NCI-H748 treated with DMSO at 0.1 percent for 48 hours (cell line): ENCODE measurements at regions not wholly inside any gene's neighbourhood (a gene's known extent, or its start where the extent isn't known, plus 50 kb on each side); places are given as distances from the start of the nearest gene placed in this dataset.
"Not testable (repeated sequence)": the region's sequence is repeated elsewhere in the genome, so short reads cannot be mapped to it uniquely, and the experiment has no call there.

Experiments
- DNase-seq: peaks from one replicate; lab custom pipeline; 2025; lab: John Stamatoyannopoulos, UW

DNA sequence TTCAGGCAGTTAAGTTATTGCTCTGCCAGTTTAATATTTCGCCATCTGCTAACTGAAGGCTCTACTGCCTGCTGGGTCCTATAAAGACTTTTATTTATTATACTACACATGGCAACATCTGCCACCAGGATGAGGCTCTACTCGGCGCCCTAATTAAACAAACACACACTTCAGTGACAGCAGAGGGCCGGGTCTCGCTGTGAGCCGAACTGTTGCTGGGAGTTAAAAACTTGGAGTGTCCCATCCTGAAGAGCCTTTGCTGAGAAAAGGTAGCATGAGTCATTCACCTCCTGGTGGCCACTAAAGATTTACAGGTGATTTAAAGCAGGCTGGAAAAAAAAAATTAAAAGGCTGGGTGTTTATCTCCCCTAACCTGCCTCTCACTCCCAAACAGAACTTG lies 183.7 kb downstream of the NPIPA8 start:
- DNase-seq: not testable (repeated sequence)

DNA sequence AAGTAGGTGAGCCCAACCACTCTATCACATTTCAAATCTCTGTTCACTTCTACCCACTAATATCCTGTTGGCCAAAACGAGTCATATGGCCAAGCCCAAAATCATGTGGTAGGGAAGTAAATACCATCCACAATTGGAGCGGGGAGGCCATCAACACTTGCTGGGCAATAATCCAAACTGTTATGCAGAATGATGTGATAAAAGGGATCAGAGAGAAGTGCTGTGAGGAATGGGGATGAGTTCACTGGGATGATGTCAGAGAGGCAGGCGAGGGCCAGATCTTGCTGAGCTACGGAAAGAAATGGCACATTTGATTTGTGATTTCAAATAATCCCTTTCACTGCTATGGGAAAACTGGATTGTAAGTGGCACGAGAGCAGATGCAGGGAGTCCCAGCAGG lies 188.4 kb downstream of the NPIPA8 start:
- DNase-seq: not testable (repeated sequence)

DNA sequence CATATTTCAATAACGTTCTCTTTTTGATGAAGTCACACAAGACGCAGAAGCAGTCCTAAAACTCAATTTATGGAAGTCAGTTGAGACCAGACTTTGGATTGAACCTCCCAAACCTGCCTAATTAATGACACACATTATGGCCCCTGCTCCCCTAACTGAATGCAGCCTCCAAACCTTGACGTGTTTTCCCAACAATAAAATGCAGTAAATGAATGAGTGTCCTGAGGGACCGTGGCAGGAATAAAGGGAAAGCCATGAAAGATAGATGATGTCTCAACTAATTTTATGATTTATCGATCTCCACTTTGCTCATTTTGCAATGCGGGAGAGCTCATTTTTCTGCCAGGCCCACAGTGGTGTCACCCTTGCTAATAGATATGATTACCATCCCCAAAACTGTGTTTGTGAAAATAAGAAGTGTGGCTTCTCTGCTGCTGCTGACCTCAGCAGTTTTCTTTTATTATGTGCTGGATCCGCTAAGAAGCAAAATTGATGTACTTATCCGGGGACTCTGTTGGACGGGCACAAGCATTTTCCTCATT lies 189.9 kb downstream of the NPIPA8 start:
- not testable (repeated sequence) for DNase-seq

DNA sequence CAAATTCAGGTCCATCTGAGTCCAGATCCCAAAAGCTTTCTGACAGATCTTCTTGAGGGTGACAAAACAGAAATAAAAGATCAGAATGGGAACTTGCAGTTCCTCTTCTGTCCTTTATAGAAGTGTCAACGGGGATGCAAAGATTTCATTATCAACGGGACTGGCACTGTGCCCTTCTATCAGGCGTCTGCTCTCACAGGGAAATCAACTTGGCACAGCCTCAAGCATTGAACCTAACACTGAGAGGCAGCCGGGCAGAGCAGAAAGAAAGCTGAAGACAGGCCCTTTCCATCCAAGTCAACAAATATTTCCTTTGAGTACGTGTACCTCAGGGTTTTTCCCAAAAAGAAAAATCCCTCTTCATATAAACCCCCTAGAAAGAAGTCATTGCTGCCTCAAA lies 194.5 kb downstream of the NPIPA8 start:
- DNase-seq: not testable (repeated sequence)

DNA sequence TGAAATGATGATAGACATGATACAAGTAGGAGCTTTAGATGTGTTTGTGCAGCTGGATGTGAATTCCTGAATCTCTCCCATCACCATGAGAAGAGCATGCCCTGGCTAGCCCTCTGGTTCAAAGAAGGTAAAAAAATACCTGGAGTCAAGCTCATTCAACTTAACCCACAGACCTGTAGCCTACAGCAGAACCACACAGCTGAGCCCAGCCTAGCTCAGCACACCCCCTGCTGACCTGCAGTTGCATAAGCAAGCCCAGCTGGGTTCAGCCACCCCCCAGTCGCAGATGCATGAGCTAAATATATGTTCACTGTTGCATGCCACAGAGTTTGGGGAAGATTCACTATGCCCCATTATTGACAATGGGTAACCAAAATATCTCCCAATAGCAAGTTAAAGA lies 200.2 kb downstream of the NPIPA8 start:
- DNase-seq: not testable (repeated sequence)

DNA sequence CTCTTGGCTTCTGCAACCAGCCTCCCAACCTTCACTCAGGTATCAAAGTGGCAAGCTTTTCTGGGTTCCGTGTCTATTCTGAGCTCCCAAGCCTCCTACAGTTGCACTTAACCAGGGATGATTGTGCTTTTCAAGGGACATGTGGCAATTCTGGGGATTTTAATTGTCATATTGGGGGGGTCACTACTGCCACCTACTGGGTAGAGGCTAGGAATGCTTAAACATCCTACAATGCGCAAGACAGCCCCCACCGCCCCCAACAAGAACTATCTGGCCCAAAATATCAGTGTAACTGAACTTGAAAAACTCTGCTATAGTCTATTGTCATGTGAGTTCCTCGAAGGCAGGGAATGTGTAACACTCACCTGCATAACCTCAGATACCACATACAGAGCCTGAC lies 201.5 kb downstream of the NPIPA8 start:
- not testable (repeated sequence) for DNase-seq

DNA sequence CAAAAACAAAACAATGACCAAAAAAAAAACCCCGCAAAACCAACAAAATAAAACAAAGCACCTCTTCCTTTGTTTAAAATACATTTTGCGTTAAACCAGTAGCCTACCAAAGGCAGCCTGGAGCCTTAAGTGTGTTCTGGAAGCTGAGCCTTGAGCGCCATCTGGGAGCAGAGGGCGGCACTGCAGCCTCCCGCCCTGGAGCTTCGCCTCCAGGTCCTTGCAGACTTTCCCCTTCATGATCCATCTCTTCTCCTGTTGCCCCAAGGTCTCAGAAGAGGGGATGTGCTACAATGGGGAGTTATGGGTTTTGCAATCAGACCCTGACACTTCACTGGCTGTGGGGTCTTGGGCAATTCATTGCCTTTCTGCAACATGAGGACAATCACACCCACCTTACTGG lies 204.9 kb downstream of the NPIPA8 start:
- not testable (repeated sequence) for DNase-seq

DNA sequence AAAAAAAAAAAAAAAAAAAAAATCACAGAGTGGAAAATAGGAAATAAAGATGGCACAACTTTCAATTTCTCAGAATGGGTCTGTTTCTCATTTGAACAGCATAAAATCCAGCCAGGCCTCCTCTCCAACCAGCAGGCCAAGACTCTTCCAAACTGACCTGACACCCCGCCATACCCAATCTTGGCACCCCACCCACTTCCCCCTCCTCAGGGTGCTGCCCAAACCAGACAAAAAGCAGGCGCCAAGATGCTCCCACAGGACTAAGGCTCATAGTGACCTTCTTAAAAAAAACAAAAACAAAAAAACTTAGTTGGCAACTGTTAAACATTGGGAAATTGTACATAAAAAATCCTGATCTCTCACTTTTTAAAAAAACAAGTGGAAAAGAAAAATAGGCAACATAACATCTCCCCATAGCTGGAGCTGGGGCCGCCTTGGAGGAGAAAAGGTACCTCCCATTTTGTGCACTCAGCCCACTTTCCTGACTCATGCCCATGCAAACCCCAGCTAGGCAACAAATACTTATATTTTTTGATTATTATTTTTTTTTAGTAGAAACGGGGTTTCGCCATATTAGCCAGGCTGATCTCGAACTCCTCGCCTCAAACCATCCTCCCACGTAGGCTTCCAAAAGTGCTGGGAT lies 205.9 kb downstream of the NPIPA8 start:
- not testable (repeated sequence) for DNase-seq

DNA sequence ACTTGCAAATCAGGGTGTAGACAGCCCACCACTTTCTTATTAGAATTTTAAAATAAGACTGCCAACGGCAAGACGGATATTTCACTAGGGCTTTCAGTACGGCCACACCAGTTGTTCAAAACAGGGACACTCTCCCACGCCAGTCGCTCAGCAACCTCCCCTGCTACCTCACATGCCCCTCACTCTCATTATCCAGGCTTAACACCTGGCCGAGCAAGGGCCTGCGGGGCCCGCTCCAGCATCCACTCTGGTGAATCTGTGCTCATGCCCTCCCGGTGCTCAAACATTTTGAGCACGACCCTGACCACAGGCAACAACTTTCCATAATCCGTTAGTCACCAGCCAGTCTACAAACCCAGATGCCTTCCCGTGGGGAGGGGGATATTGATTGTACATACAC lies 209.5 kb downstream of the NPIPA8 start:
- DNase-seq: not testable (repeated sequence)

DNA sequence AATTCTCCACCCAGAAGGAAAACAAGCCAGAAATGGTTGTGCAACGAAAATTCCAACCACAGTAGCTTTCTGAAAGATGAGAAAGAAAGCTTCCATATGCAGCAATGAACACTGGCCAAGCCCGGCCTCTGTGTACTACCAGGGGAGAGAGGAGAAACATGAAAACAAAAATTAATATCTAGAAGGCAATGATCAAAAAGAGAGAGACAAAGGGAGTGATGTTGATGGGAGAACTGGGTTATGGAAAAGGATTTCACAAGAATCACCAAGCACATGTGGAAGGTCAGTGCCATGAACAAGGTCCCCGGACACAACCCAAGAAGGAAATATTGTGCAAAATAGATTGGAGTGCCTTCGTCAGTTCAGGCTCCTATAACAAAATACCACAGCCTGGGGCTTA lies 217.4 kb downstream of the NPIPA8 start:
- not testable (repeated sequence) for DNase-seq

DNA sequence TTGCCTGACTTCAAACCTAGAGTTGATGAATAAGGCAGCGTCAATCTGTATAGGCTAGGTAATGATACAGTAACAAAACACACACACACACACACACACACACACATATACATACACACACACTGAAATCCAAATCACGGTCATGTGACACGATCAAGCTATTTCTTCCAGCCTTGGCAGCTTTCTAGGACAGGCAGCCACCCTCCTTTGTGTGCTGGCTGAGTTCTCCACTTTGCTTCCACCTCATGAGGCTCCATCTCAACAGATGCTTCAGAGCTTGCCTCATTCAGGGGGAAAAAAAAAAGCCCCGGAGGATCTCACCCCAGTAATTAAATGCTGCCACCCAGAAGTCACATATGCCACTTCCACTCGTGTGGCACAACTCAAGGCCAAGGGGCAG lies 217.9 kb downstream of the NPIPA8 start:
- not testable (repeated sequence) for DNase-seq

DNA sequence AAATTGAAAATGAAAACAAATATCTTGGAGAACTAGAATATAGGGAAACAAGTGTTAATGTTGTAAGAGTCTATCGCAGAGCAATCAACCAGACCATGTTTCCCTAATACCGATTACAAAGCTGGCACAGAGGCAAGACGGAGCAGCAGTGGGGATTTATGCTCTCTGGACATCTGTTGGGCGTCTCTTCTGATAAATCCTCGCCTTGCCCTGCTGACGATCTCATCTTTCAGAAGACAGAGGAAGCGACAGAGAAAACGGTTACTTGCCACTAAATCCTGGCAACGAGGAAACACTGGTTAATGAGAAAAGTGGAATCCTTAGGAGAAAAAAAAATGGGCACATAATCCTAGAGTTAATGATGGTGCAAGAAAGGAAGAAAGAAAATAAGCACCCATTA lies 218.5 kb downstream of the NPIPA8 start:
- DNase-seq: not testable (repeated sequence)

DNA sequence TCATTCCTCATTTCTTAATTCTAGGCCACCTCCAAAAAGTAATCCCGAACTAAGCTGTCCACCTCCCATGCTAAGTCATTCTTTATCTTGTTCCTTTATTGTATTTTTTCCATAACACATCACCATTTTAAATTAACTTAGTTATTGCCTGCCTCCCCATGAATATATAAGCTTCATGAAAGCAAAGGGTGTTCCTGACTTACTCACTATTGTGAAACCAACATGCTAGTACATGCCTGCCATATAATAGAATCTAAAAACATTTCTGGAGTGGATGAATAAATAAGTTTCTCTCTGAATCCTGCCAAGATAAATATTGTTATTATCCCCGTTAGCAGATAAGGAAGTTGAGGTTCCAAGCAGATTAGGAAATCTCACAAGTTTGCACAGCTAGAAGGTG lies 232.1 kb downstream of the NPIPA8 start:
- not testable (repeated sequence) for DNase-seq

DNA sequence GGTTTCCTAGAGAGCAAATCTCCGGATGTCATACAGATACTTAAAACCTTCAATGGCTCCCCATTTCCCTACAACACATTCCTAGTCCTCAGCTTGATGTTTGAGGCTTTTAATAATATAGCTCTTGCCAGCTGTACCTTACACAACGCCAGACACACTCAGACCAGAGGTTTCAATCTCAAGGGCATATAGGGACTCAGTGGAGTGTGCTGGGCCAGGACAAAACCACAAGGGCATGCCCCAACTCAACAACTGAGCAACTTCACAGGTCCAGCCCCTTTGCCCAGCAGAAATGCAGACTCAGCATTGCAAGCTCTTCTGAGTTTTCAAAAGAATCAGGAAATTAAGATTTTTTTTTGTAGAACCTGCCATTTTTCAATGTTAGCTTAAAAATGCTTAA lies 235.5 kb downstream of the NPIPA8 start:
- DNase-seq: not testable (repeated sequence)

DNA sequence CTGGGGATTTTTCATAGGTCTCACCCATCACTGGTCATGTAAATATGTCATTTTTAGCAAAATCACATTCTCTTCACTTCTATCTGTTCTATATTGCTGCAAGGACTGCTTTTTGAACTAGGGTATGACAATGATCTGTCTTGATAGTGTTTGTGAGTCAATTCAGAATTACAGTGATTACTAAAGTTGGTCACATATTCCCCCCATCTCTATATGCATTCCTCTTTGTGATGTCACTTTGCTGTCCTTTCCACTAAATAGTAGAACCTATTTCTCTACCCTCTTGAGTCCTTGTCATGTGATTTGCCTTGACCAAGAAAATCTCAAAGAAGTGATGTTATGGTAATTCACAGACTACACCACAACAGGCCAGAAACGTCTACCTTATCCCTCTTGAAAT lies 243.9 kb downstream of the NPIPA8 start:
- DNase-seq: not testable (repeated sequence)

DNA sequence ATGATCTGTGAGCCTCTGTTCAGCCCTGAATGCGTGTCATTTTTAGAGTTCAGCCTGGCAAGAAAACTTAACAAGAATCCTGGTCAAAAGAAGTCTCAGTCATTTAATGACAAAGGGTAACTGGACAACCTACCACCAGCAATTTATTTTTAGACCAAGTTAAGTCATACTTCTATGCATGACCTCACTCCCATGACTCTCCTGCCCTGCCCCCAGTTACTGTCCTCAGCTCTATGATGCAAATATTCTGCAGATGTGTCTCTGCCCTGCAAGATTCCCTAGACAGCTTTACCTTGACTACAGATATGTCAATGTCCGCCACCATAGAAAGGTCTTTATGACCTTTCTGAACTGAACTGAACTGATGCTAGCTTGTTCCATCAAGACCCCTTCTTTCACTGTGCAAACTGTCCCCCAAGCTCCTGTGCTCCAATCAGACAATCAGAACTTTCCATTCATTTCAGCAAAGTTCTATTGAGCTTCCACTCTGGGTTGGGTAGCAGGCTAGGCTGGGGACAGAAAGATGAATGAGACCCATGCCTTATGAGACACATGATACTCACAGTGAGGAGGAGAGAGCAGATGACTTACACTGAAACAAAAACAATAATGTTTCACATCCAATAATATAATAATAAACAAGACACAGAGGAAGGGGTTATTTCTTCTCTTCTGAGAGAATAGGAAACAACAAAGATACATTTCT lies 255.7 kb downstream of the NPIPA8 start:
- not testable (repeated sequence) for DNase-seq

DNA sequence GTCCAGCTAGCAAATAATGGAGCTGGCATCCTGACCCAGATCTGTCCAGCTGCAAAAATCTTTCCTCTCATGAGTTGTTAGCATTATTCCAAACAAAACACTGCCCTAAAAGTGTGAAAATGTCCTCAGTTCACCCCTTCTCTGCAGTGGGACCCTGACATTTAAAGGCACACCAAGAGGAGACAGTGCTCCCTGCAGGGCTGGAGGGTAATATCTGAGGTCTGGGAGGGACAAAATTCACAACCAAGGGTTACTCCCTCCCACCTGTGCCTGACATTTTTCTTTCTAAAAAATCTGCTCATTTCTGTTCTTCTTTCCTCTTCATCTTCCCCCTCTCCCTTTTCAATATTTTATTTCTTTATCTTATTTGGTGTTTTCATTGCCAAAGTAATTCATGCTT lies 258.6 kb downstream of the NPIPA8 start:
- not testable (repeated sequence) for DNase-seq

DNA sequence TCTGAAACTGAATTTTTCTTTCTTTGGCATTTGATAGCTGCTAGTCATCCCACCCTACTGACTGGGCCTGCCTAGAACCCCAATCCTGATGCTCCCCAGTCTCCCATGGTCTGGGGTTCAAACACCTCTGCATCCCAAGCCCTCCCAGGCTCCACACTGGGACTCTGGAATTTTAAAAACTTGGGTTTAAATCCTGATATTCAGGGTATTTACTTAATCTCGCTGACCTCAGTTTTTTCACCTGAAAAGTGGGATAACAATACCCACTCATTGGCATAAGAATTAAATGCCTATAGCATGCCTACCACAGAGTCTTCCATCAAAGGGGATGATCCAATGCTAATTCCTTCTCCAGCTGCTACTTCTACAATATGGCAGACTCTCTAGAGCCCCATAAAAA lies 264.4 kb downstream of the NPIPA8 start:
- no peak for DNase-seq

DNA sequence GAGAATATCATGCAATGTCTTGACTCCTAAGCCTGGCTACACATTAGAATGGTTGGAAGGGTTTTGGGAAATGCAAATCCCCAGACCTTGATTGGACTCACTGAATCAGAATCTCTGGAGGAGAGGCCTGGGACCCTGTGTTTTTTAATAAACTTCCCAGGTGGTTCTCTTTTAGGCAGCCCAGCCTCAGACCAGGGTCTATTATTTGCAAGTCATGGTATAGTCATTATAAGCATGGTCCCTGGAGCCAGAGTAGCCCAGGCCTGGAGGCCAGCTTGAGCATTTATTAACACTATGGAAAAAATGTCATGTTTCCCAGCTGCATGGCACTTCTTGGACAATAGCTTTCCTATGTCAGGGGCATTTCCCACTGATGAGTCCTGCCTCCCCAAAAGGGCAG lies 266.9 kb downstream of the NPIPA8 start:
- DNase-seq: no peak

DNA sequence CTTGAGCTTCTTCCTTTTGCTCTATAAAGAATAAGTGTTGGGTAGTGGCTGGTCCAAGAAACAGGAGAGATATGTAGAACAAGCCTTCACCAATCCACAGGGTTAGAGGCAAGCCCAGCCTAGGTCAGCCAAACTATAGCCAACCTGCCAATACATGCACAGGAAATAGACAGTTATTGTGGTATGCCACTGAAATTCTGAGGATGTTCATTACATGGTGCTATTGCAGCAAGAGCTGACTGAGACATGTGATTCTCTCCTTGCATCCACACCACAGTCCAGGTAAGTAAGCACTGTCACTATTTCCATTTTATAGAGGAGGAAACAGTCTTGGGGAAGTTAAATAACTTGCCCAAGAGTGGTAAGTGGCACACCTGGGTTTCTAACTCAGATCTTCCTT lies 268.1 kb downstream of the NPIPA8 start:
- no peak for DNase-seq

DNA sequence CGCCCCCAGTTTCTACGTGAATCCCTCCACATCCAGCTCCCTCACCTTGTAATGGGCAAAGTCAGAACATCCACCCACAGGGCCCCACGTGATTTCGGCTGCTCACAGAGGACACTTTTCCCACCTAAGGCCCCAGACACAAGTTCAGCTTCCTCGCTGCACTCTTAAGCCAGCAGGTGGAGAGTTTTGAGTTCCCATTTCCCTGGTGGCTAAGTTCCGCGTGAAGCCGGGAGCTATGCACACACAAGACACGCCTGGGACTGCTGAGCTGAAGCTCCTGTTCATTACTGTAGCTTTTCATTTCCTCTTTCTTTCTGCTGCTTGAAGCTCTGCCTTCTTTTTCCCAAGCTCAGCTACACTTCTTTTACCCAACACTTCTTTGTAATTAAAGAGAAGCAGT lies 273.8 kb downstream of the NPIPA8 start:
- no peak for DNase-seq

DNA sequence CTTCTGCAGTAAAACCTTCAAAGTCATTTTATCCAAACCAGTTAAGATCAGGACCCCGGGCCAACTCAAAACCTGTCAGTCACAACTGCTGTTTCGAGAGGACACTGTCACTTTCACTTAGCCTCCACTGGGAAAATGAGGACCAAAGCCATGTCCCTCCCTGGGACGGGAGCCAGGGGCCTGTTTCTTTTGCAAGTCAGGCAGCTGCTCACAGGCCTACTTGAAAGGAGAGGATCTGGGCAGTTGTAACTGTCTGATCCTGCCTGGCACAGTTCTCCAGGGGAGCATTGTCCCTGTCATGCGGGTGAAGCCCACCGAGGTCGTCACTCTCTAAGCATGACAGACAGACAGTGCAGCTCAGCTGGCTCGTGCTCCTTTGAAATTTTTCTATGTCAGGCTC lies 276.2 kb downstream of the NPIPA8 start:
- no peak for DNase-seq

DNA sequence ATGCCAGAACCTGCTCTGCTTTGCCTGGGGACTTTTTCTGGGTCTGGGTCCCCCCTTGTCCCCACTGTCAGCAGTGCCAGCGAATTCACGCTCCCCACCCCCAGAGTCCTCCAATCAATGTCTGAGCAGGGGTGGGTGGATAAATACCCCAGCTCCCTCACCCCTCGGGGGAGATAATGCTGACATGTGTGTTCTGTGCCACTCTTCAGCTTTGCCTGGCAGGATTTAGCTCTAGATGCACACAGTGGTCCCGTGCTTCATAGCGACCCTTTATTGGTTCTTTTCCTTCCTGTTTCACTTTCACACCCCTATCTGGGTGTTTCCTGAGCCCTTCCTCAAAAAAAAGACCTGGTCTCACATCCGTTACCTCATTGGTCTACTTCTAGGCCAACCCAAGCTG lies 277.0 kb downstream of the NPIPA8 start:
- no peak for DNase-seq

DNA sequence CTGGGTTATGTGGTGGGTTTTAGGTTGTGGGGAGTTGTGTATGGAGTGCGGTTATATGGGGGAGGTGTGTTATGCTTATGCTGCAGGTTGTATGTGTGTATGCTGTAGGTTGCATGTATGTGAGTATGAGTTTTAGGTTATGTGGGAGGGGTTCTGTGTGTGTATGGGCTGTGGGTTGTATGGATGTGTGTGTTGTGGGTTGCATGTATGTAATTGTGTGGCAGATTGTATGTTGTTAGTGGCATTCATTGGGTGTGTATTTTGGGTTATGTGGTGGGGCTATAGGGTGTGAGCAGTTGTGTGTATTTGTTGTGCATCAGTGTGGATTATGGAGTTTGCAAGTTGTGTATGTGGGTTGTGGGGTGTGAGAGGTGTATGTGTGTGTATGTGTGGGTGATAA lies 277.4 kb downstream of the NPIPA8 start:
- DNase-seq: no peak
